ENCODE measurements at regions not wholly inside any gene's neighbourhood (a gene's known extent, or its start where the extent isn't known, plus 50 kb on each side); places are given as distances from the start of the nearest gene placed in this dataset.

GRCh38 chr2:223389624-223390023 is 212.5 kb downstream of the SCG2 start:
- WGBS (ENCODE audit: insufficient coverage) = no CpG with 5 or more reads among the region's 5 CpGs
- Histone ChIP-seq H3K9me3 (ENCODE audit: control extremely low read depth in 1 of 3, control insufficient read depth in 2 of 3, insufficient read depth in 1 of 3, low read length in 2 of 3) (no peaks in the 10 kb centered on the region), H4K20me1 (ENCODE audit: control insufficient read depth, insufficient read depth, low read length, poor library complexity, severe bottlenecking) (no peaks in the 10 kb centered on the region), H3K79me2 (ENCODE audit: control insufficient read depth, insufficient read depth, low read length) (no peaks in the 10 kb centered on the region), H3K4me3 (ENCODE audit: control extremely low read depth in 1 of 5, extremely low read depth in 1 of 5, insufficient read depth in 1 of 5, low read depth in 2 of 5, low read length in 4 of 5) (no peak overlapping the region), H3K27me3 (replicated peaks in 1 of 4; ENCODE audit: control extremely low read depth in 1 of 4, control insufficient read depth in 3 of 4, insufficient read depth in 4 of 4, low read length in 3 of 4) (no peaks in the 10 kb centered on the region), H2AFZ (ENCODE audit: insufficient read depth, low read depth, low read length, poor library complexity, severe bottlenecking) (no peak overlapping the region), H3K36me3 (replicated peaks in 1 of 2; ENCODE audit: control extremely low read depth in 1 of 2, control insufficient read depth in 1 of 2, extremely low read depth in 1 of 2, insufficient read depth in 2 of 2, low read length in 1 of 2) (no peaks in the 10 kb centered on the region), H3K9ac (ENCODE audit: low read length) (no peak overlapping the region), H3K4me2 (replicated peaks; ENCODE audit: low read depth, low read length, poor library complexity, severe bottlenecking) (no peak overlapping the region), H3K27ac (ENCODE audit: low read length in 2 of 2) (no peak overlapping the region), H3K4me1 (ENCODE audit: control insufficient read depth in 2 of 2, insufficient read depth in 2 of 2, low read length in 2 of 2) (no peaks in the 10 kb centered on the region)
- CTCF ChIA-PET = no interaction called here
- POLR2A ChIA-PET = no interaction called here
- no peak for DNase-seq
- H3K27ac Mint-ChIP-seq = no peak overlapping the region
- no peaks in the 10 kb centered on the region for H3K9me3 Mint-ChIP-seq (ENCODE audit: insufficient read depth)
- no peak overlapping the region for H3K4me3 Mint-ChIP-seq
- ATAC-seq (ENCODE audit: low read depth) = no peak
- H3K27me3 Mint-ChIP-seq = no peaks in the 10 kb centered on the region
- TF ChIP-seq CTCF (IDR thresholded peaks at IDR 0.05) = no peak
- TF ChIP-seq EZH2 (IDR thresholded peaks at IDR 0.05; ENCODE audit: borderline replicate concordance, insufficient read depth, low read depth, low read length, poor library complexity, severe bottlenecking) = no peak
- intact Hi-C loops (cut with micrococcal nuclease) = no loop called here
- H3K4me1 Mint-ChIP-seq = no peaks in the 10 kb centered on the region

- TF ChIP-seq EZH2 (IDR thresholded peaks at IDR 0.05; ENCODE audit: borderline replicate concordance, insufficient read depth, low read depth, low read length, poor library complexity, severe bottlenecking) = no peak
- no peak for TF ChIP-seq CTCF (IDR thresholded peaks at IDR 0.05)
- Histone ChIP-seq H3K27me3 (replicated peaks in 1 of 4; ENCODE audit: control extremely low read depth in 1 of 4, control insufficient read depth in 3 of 4, insufficient read depth in 4 of 4, low read length in 3 of 4) (no peaks in the 10 kb centered on the region), H3K4me3 (ENCODE audit: control extremely low read depth in 1 of 5, extremely low read depth in 1 of 5, insufficient read depth in 1 of 5, low read depth in 2 of 5, low read length in 4 of 5) (no peak overlapping the region), H2AFZ (ENCODE audit: insufficient read depth, low read depth, low read length, poor library complexity, severe bottlenecking) (no peak overlapping the region), H3K4me1 (ENCODE audit: control insufficient read depth in 2 of 2, insufficient read depth in 2 of 2, low read length in 2 of 2) (no peaks in the 10 kb centered on the region), H3K4me2 (replicated peaks; ENCODE audit: low read depth, low read length, poor library complexity, severe bottlenecking) (no peak overlapping the region), H3K9me3 (ENCODE audit: control extremely low read depth in 1 of 3, control insufficient read depth in 2 of 3, insufficient read depth in 1 of 3, low read length in 2 of 3) (no peaks in the 10 kb centered on the region), H4K20me1 (ENCODE audit: control insufficient read depth, insufficient read depth, low read length, poor library complexity, severe bottlenecking) (no peaks in the 10 kb centered on the region), H3K27ac (ENCODE audit: low read length in 2 of 2) (no peak overlapping the region), H3K9ac (ENCODE audit: low read length) (no peak overlapping the region), H3K36me3 (replicated peaks in 1 of 2; ENCODE audit: control extremely low read depth in 1 of 2, control insufficient read depth in 1 of 2, extremely low read depth in 1 of 2, insufficient read depth in 2 of 2, low read length in 1 of 2) (no peaks in the 10 kb centered on the region), H3K79me2 (ENCODE audit: control insufficient read depth, insufficient read depth, low read length) (no peaks in the 10 kb centered on the region)
- DNase-seq = no peak
- H3K9me3 Mint-ChIP-seq (ENCODE audit: insufficient read depth) = no peaks in the 10 kb centered on the region
- no peak overlapping the region for H3K27ac Mint-ChIP-seq
- intact Hi-C loops (cut with micrococcal nuclease) = no loop called here
- no peaks in the 10 kb centered on the region for H3K27me3 Mint-ChIP-seq
- ChIA-PET CTCF (no interaction called here), POLR2A (no interaction called here)
- ATAC-seq (ENCODE audit: low read depth) = no peak
- no CpG with 5 or more reads among the region's 2 CpGs for WGBS (ENCODE audit: insufficient coverage)
- H3K4me3 Mint-ChIP-seq = no peak overlapping the region
- H3K4me1 Mint-ChIP-seq = no peaks in the 10 kb centered on the region
Measured at GRCh38 chr2:223396993-223397392, 205.2 kb downstream of the SCG2 start.

Measured in B cell (primary cell).